NT2/D1 (cell line): ENCODE measurements at regions not wholly inside any gene's neighbourhood (a gene's known extent, or its start where the extent isn't known, plus 50 kb on each side); places are given as distances from the start of the nearest gene placed in this dataset.

Experiments
- SUZ12 ChIP-seq: IDR thresholded peaks from 2 replicates; pipeline ENCODE4 v1.6.1; 2011; ENCODE audit not compliant: insufficient read length, insufficient read depth; ENCODE audit errors: extremely low read depth
- YY1 ChIP-seq: IDR thresholded peaks from 2 replicates; pipeline ENCODE4 v1.6.1; 2011; ENCODE audit not compliant: insufficient read length, insufficient read depth
- ZNF274 ChIP-seq: IDR thresholded peaks from 2 replicates; pipeline ENCODE4 v1.6.1; 2011; ENCODE audit warnings: mild to moderate bottlenecking, low read depth, low read length

GRCh38 chr3:55203546-55203945, 275.7 kb upstream of the LRTM1 start:
- no peak for TF ChIP-seq YY1
- no peak for TF ChIP-seq ZNF274
- no peak for TF ChIP-seq SUZ12
